ENCODE measurements at regions not wholly inside any gene's neighbourhood (a gene's known extent, or its start where the extent isn't known, plus 50 kb on each side); places are given as distances from the start of the nearest gene placed in this dataset.

DNA sequence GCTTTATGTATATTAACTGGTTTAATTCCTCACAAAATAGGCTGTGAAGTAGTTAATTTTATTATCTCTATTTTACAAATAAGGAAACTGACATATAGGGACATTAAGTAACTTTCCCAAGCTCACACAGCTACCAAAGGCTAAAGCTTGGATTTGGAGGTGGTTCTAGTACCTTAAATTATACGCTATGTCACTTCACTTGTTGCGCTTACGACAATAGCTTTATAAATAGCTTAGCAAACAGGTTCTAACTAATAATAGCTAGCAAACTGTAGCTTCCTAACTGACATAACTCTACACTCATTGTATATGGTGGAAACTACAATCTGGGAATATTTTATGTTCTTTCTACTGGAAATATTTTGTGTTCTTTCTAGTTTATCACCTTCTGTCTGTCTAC lies 666.4 kb upstream of the CPEB2 start:
- Histone ChIP-seq H3K9ac (no peak overlapping the region), H3K79me2 (ENCODE audit: insufficient read depth) (no peaks in the 10 kb centered on the region), H3F3A (replicated peaks; ENCODE audit: insufficient read depth) (no peaks in the 10 kb centered on the region), H3K4me3 (ENCODE audit: low read depth in 2 of 2, low read length in 1 of 2) (no peak overlapping the region), H3K4me1 (ENCODE audit: control insufficient read depth in 1 of 2, insufficient read depth in 2 of 2, low read depth in 1 of 2, low read length in 1 of 2) (peaks cover 0 to 11% of the 10 kb centered on the region in 2 experiments; a peak in 1 of 4 replicates), H3K9me3 (no peaks in the 10 kb centered on the region), H4K20me1 (ENCODE audit: insufficient read depth) (no peaks in the 10 kb centered on the region), H3K4me2 (no peak overlapping the region), H3K9me2 (no peaks in the 10 kb centered on the region), H3K27me3 (ENCODE audit: insufficient read depth) (no peaks in the 10 kb centered on the region), H3K27ac (ENCODE audit: low read depth in 2 of 2, low read length in 1 of 2) (no peak overlapping the region), H2AFZ (ENCODE audit: low read depth) (no peak overlapping the region), H3K36me3 (replicated peaks in 1 of 2; ENCODE audit: control insufficient read depth in 1 of 2, insufficient read depth in 2 of 2, low read length in 1 of 2) (no peaks in the 10 kb centered on the region)
- TF ChIP-seq RFX5 (IDR thresholded peaks at IDR 0.05; ENCODE audit: low read length) (no peak), MAX (IDR thresholded peaks at IDR 0.05; ENCODE audit: low read depth) (no peak), RXRA (IDR thresholded peaks at IDR 0.05; ENCODE audit: borderline replicate concordance, low read depth) (no peak), MXI1 (IDR thresholded peaks at IDR 0.05; ENCODE audit: low read depth, low read length) (no peak), NFIC (IDR thresholded peaks at IDR 0.05; ENCODE audit: borderline replicate concordance) (no peak), FOSL2 (IDR thresholded peaks at IDR 0.05; ENCODE audit: borderline replicate concordance, low read depth) (no peak), EZH2phosphoT487 (IDR thresholded peaks at IDR 0.05; ENCODE audit: borderline replicate concordance, low read depth) (no peak), RCOR1 (IDR thresholded peaks at IDR 0.05; ENCODE audit: low read length) (no peak), PBX3 (IDR thresholded peaks at IDR 0.05) (no peak), TCF12 (IDR thresholded peaks at IDR 0.05) (no peak), ZBTB33 (IDR thresholded peaks at IDR 0.05; ENCODE audit: borderline replicate concordance, low read depth) (no peak), FOXM1 (IDR thresholded peaks at IDR 0.05; ENCODE audit: low read depth) (no peak), ELF1 (IDR thresholded peaks at IDR 0.05) (no peak), NRF1 (IDR thresholded peaks at IDR 0.05; ENCODE audit: low read depth, low read length) (no peak), FOXJ3 (CRISPR knock-in tag; IDR thresholded peaks at IDR 0.05) (no peak), GABPA (IDR thresholded peaks at IDR 0.05; ENCODE audit: low read depth) (no peak), IRF3 (IDR thresholded peaks at IDR 0.05; ENCODE audit: low read depth, low read length) (no peak)
- TF ChIP-seq, protein P1, sequence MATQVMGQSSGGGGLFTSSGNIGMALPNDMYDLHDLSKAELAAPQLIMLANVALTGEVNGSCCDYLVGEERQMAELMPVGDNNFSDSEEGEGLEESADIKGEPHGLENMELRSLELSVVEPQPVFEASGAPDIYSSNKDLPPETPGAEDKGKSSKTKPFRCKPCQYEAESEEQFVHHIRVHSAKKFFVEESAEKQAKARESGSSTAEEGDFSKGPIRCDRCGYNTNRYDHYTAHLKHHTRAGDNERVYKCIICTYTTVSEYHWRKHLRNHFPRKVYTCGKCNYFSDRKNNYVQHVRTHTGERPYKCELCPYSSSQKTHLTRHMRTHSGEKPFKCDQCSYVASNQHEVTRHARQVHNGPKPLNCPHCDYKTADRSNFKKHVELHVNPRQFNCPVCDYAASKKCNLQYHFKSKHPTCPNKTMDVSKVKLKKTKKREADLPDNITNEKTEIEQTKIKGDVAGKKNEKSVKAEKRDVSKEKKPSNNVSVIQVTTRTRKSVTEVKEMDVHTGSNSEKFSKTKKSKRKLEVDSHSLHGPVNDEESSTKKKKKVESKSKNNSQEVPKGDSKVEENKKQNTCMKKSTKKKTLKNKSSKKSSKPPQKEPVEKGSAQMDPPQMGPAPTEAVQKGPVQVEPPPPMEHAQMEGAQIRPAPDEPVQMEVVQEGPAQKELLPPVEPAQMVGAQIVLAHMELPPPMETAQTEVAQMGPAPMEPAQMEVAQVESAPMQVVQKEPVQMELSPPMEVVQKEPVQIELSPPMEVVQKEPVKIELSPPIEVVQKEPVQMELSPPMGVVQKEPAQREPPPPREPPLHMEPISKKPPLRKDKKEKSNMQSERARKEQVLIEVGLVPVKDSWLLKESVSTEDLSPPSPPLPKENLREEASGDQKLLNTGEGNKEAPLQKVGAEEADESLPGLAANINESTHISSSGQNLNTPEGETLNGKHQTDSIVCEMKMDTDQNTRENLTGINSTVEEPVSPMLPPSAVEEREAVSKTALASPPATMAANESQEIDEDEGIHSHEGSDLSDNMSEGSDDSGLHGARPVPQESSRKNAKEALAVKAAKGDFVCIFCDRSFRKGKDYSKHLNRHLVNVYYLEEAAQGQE (IDR thresholded peaks at IDR 0.05; ENCODE audit: low read depth, low read length), result no peak
- TF ChIP-seq, protein P2, sequence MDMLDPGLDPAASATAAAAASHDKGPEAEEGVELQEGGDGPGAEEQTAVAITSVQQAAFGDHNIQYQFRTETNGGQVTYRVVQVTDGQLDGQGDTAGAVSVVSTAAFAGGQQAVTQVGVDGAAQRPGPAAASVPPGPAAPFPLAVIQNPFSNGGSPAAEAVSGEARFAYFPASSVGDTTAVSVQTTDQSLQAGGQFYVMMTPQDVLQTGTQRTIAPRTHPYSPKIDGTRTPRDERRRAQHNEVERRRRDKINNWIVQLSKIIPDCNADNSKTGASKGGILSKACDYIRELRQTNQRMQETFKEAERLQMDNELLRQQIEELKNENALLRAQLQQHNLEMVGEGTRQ (IDR thresholded peaks at IDR 0.05; ENCODE audit: borderline replicate concordance, low read depth, low read length), result no peak
- TF ChIP-seq, protein P3, sequence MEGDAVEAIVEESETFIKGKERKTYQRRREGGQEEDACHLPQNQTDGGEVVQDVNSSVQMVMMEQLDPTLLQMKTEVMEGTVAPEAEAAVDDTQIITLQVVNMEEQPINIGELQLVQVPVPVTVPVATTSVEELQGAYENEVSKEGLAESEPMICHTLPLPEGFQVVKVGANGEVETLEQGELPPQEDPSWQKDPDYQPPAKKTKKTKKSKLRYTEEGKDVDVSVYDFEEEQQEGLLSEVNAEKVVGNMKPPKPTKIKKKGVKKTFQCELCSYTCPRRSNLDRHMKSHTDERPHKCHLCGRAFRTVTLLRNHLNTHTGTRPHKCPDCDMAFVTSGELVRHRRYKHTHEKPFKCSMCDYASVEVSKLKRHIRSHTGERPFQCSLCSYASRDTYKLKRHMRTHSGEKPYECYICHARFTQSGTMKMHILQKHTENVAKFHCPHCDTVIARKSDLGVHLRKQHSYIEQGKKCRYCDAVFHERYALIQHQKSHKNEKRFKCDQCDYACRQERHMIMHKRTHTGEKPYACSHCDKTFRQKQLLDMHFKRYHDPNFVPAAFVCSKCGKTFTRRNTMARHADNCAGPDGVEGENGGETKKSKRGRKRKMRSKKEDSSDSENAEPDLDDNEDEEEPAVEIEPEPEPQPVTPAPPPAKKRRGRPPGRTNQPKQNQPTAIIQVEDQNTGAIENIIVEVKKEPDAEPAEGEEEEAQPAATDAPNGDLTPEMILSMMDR (IDR thresholded peaks at IDR 0.05), result no peak
- WGBS (ENCODE audit: low lambda C conversion rate), result 75% methylated on average over 3 of the region's 3 CpGs
- ChIA-PET POLR2A (no interaction called here), CTCF (no interaction called here)
- DNase-seq, result no peak

All from SK-N-SH (cell line).